Gastroesophageal sphincter (tissue), 4 donors: ENCODE measurements at regions not wholly inside any gene's neighbourhood (a gene's known extent, or its start where the extent isn't known, plus 50 kb on each side); places are given as distances from the start of the nearest gene placed in this dataset.

Experiments
- ATAC-seq: fragments of 150-250 bp; one replicate; pipeline ENCODE4 v1.9.1; 2016; ENCODE audit warnings: mild to moderate bottlenecking, moderate library complexity
- H3K27ac ChIP-seq, 4 donors: fragments of 200-600 bp; sonication (generic) in 3 of 4; 1 replicate in 3 of 4; 2 replicates in 1 of 4; pipeline ENCODE4 v1.5.1; 2016 to 2019
- H3K27me3 ChIP-seq: fragments of 200-600 bp; sonication (generic); one replicate; pipeline ENCODE4 v1.5.1; 2019
- H3K36me3 ChIP-seq, 2 donors: fragments of 200-600 bp; sonication (generic); one replicate each; pipeline ENCODE4 v1.5.1; 2019; ENCODE audit warnings: control low read depth in 1 of 2
- H3K4me1 ChIP-seq, 3 donors: fragments of 200-600 bp; sonication (generic); 1 replicate in 2 of 3; 2 replicates in 1 of 3; pipeline ENCODE4 v1.5.1; 2016 to 2019; ENCODE audit warnings: control low read depth in 2 of 3
- H3K4me3 ChIP-seq, 2 donors: fragments of 200-600 bp; sonication (generic); one replicate each; pipeline ENCODE4 v1.5.1; 2019; ENCODE audit warnings: mild to moderate bottlenecking in 1 of 2, moderate library complexity in 1 of 2
- H3K9me3 ChIP-seq, 3 donors: fragments of 200-600 bp; sonication (generic); one replicate each; pipeline ENCODE4 v1.5.1; 2017 to 2019; ENCODE audit warnings: control low read depth in 2 of 3
- EP300 ChIP-seq: sonication (generic); formaldehyde crosslinking; IDR thresholded peaks from one replicate; pipeline ENCODE4 v1.6.1; 2017; ENCODE audit warnings: antibody characterized with exemption, mild to moderate bottlenecking
- POLR2A ChIP-seq, 2 donors: fragments of 450-650 bp; IDR thresholded peaks; one replicate each; pipeline ENCODE4 v1.6.1; 2017; ENCODE audit warnings: antibody characterized with exemption in 2 of 2, mild to moderate bottlenecking in 2 of 2, moderate library complexity in 1 of 2
- POLR2AphosphoS5 ChIP-seq: sonication (generic); formaldehyde crosslinking; IDR thresholded peaks from one replicate; pipeline ENCODE4 v1.6.1; 2017; ENCODE audit warnings: antibody characterized with exemption
- WGBS, 2 donors: methylation state at CpG; one replicate each; pipeline ENCODE4 v1.1.5; 2018; ENCODE audit warnings: low coverage in 1 of 2; 5-methylcytosine and 5-hydroxymethylcytosine counted together
- TF ChIP-seq, protein P1 (sequence below), 4 experiments: fragments of 200-600 bp in 2 of 4; fragments of 450-650 bp in 2 of 4; sonication (generic) in 1 of 4; IDR thresholded peaks; one replicate each; pipeline ENCODE4 v1.5.1; 2017 to 2019; ENCODE audit warnings: antibody characterized with exemption in 4 of 4, mild to moderate bottlenecking in 2 of 4, moderate library complexity in 2 of 4

DNA sequence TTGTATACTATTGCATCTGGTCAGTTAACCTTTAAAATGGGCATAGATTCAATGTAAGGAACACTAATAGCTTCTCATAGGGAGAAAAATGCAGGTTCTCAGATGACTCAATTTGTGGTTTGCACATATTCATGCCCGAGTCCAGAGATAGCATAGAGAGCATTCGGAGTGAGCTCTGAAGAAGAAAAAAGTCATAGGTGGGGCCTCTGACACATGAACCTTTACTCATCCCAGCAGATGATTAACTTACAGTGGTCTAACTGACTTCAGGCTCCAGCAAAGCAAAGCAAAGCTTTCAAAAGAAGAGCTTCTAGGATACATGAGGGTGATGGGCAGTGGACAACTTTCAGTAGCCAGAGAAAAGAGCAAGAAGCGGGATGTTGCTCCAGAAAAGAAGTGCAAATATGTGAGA lies 55.3 kb upstream of the BTN3A2 start:
- Histone ChIP-seq H3K27me3 (no peaks in the 10 kb centered on the region), H3K36me3 (no peaks in the 10 kb centered on the region), H3K27ac (no peak overlapping the region), H3K4me1 (peaks cover 0 to 24% (median 0%) of the 10 kb centered on the region in 3 donors), H3K4me3 (no peak overlapping the region), H3K9me3 (no peaks in the 10 kb centered on the region)
- WGBS, 2 donors = 58 to 80% methylated on average over 2 to 3 of the region's 3 CpGs
- ATAC-seq = no peak
- TF ChIP-seq EP300 (no peak), POLR2A (IDR thresholded peaks at IDR 0.05) (no peak), POLR2AphosphoS5 (no peak)
- TF ChIP-seq, protein P1, sequence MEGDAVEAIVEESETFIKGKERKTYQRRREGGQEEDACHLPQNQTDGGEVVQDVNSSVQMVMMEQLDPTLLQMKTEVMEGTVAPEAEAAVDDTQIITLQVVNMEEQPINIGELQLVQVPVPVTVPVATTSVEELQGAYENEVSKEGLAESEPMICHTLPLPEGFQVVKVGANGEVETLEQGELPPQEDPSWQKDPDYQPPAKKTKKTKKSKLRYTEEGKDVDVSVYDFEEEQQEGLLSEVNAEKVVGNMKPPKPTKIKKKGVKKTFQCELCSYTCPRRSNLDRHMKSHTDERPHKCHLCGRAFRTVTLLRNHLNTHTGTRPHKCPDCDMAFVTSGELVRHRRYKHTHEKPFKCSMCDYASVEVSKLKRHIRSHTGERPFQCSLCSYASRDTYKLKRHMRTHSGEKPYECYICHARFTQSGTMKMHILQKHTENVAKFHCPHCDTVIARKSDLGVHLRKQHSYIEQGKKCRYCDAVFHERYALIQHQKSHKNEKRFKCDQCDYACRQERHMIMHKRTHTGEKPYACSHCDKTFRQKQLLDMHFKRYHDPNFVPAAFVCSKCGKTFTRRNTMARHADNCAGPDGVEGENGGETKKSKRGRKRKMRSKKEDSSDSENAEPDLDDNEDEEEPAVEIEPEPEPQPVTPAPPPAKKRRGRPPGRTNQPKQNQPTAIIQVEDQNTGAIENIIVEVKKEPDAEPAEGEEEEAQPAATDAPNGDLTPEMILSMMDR (IDR thresholded peaks at IDR 0.05) = no peak

DNA sequence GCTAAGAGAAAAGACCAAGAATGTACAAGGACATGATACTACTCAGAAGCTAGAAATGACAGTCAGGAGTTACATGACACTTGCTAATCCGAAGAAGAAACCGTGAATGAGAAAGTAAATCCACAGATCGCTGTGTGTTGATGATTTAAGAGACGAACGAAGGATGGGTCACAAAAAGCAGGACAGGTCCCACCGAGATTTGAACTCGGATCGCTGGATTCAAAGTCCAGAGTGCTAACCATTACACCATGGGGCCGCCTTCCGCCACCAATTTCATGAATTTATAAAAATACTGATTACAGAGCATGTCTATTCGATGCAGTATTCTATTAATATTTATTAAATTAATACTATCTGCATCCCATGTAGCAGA lies 54.0 kb upstream of the BTN3A2 start:
- no peak for ATAC-seq
- Histone ChIP-seq H3K27me3 (no peaks in the 10 kb centered on the region), H3K4me3 (no peak overlapping the region), H3K9me3 (no peaks in the 10 kb centered on the region), H3K4me1 (peaks cover 0 to 19% (median 0%) of the 10 kb centered on the region in 3 donors), H3K36me3 (no peaks in the 10 kb centered on the region), H3K27ac (no peak overlapping the region)
- TF ChIP-seq EP300 = no peak
- no peak for TF ChIP-seq POLR2A (IDR thresholded peaks at IDR 0.05)
- TF ChIP-seq POLR2AphosphoS5 = no peak
- TF ChIP-seq, protein P1 (IDR thresholded peaks at IDR 0.05) = no peak
- 11 to 13% methylated on average over 11 of the region's 11 CpGs for WGBS, 2 donors

DNA sequence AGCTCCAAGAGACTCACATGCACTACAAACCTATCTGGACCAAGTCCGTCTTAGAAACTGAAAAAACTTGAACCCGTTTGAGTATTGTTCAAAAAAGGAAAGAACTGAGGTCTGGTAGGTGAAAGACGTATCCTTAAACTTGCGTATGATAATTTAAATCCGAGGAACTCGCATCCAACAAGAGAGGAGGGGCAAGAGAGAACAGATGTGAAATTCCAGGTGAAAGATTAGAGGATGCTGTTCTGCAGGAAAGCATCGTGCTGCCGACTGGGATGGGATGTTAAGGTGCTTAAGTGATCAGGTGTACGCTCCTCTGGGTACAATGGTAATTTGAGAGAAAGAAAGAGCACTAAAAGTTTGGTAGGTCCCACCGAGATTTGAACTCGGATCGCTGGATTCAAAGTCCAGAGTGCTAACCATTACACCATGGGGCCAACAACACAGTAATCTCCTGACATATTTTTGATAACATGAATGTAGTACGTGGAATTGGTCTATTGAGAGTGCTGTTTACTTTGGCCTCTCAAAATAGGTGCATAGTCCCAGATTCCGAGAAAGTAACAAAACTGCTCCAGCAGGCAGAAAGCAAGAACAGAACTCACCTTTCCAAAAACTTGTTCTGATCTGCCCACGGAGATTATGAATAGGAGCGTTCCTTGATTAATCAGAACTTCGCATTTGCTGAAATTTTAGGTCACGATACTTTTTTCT lies 53.5 kb upstream of the BTN3A2 start:
- ATAC-seq = peak; percentile 68
- H3K9me3 ChIP-seq = no peaks in the 10 kb centered on the region
- H3K4me1 ChIP-seq = peaks cover 0 to 19% (median 0%) of the 10 kb centered on the region in 3 donors
- peak overlapping the region; percentile 30 to 51 for H3K4me3 ChIP-seq
- H3K36me3 ChIP-seq = no peaks in the 10 kb centered on the region
- TF ChIP-seq, protein P1 (IDR thresholded peaks at IDR 0.05) = no peak
- TF ChIP-seq POLR2A (IDR thresholded peaks at IDR 0.05) (no peak), POLR2AphosphoS5 (no peak), EP300 (no peak)
- H3K27ac ChIP-seq = peak overlapping the region in 3 of 4 donors; percentile 58 to 69 (median 69)
- 6% methylated on average over 16 to 18 of the region's 18 CpGs for WGBS, 2 donors
- peaks cover under 1% of the 10 kb centered on the region for H3K27me3 ChIP-seq

DNA sequence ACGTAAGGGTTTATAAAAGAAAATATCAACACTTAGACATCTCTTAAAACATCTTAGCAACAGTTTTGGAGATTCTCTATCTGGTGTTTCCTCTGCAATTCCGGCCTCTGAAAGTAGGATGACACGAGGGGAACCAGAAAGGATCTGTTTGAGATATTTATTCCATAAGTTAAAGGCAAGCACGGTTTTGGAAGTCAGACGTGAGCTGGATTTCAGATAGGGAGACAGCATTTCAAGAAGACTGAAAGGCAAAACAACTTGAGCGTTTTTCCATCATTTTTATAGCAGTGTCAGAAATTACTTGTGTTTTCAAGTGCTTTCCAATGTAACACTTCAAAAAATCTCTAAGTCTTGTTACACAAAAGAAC lies 52.9 kb upstream of the BTN3A2 start:
- Histone ChIP-seq H3K4me1 (peaks cover 0 to 19% (median 0%) of the 10 kb centered on the region in 3 donors), H3K9me3 (no peaks in the 10 kb centered on the region), H3K36me3 (no peaks in the 10 kb centered on the region), H3K4me3 (peak overlapping the region; percentile 30 to 51), H3K27me3 (peaks cover 5% of the 10 kb centered on the region), H3K27ac (peak overlapping the region in 3 of 4 donors; percentile 58 to 69 (median 69))
- no peak for ATAC-seq
- WGBS, 2 donors = 1 to 3% methylated on average over 5 to 6 of the region's 6 CpGs
- TF ChIP-seq EP300 = no peak
- TF ChIP-seq, protein P1 (IDR thresholded peaks at IDR 0.05) = no peak
- no peak for TF ChIP-seq POLR2AphosphoS5
- TF ChIP-seq POLR2A (IDR thresholded peaks at IDR 0.05) = no peak
